ENCODE measurements at regions not wholly inside any gene's neighbourhood (a gene's known extent, or its start where the extent isn't known, plus 50 kb on each side); places are given as distances from the start of the nearest gene placed in this dataset.

DNA sequence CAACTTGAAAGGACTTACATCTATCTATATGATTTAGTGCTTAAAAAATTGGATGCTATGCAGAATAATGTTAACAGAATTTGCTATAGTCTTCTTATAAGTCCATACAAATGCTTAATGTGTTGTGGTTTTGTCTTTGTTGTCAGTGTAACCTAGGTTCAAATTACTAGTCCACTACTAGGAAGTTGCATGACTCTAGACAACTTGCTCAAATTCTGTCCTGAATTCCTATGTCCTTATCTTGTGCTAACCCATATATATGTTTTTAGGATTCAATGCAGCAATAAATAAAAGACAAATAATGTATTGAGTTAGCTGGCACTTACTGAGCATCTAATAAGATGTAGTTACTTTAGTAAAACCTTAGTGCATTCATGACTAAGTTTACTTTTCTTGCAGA lies 276.5 kb upstream of the KCNMB2 start:
- H3K9me3 ChIP-seq (ENCODE audit: control insufficient read depth, low read length, poor library complexity, severe bottlenecking) = no peaks in the 10 kb centered on the region
- no peak for DNase-seq
- Mint-ChIP-seq H3K36me3 (ENCODE audit: low read depth) (no peaks in the 10 kb centered on the region), H3K4me3 (no peak overlapping the region), H3K27ac (no peak overlapping the region), H3K27me3 (no peaks in the 10 kb centered on the region), H3K4me1 (no peaks in the 10 kb centered on the region)
- ATAC-seq = no peak

DNA sequence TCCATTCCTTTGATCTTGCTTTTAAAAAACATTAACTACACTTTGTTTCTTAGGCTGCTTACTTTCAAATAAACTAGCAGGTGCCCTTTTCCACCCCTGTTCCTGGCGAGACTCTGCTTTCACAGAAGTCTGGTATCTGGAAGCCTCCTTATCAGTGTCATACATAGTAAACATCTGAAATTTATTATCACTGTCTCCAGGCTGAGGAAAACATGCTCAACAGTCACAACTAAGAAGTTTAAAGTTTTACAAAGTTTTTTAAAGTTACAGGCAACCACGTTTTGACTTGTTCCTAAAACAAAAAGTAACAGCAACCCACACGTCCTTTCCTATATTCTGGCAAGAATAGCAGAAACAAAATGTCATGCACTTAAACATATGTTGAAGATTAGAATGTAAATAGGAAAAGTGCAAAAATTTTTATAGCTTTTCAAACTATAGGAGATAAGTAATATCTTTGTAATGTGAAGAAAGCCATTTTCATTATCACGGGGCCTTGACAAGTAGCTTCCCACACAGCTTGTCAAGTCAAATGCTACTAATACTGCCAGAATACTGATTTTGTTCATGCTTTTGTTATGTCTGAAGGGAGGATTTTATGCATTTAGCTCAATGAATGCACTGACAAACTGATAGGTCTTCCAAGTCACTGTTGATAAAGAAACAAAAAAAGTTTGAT lies 275.2 kb upstream of the KCNMB2 start:
- H3K4me3 Mint-ChIP-seq = no peak overlapping the region
- H3K9me3 ChIP-seq (ENCODE audit: control insufficient read depth, low read length, poor library complexity, severe bottlenecking) = no peaks in the 10 kb centered on the region
- no peaks in the 10 kb centered on the region for H3K36me3 Mint-ChIP-seq (ENCODE audit: low read depth)
- H3K27ac Mint-ChIP-seq = no peak overlapping the region
- no peaks in the 10 kb centered on the region for H3K27me3 Mint-ChIP-seq
- DNase-seq (no peak), ATAC-seq (no peak)
- H3K4me1 Mint-ChIP-seq = no peaks in the 10 kb centered on the region

DNA sequence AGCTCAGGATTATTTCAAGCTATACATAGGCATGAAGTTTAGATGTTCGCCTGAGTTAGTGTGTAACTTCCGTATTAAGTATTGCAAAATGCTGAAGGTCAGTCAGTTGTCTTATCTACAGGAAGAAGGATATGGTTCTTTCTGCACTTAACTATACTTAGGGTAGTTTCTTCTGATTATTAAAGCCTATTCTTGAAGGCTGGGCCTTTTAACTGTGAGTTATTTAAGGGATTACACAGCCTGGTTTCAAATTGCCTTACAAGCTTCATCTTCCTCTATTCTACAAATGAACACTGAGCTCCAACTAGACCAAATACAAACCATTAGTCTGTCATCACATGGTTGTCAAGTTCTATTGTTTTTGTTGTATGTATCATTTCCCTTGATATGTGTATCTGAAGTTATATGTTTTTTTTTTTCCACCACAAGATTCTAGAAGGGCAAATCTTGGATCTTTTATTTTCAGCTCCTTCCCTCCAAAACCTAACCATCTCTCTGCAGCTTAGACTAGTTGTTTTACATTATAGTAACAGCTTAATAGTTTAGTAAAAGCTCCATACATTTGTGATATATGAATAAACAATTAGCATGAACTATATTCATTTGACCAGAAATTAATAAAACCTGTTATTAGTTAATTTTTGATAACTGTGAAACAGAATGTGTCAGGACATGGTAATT lies 272.9 kb upstream of the KCNMB2 start:
- H3K9me3 ChIP-seq (ENCODE audit: control insufficient read depth, low read length, poor library complexity, severe bottlenecking) = no peaks in the 10 kb centered on the region
- Mint-ChIP-seq H3K36me3 (ENCODE audit: low read depth) (no peaks in the 10 kb centered on the region), H3K27ac (no peak overlapping the region), H3K4me1 (no peaks in the 10 kb centered on the region), H3K4me3 (no peak overlapping the region), H3K27me3 (no peaks in the 10 kb centered on the region)
- no peak for ATAC-seq
- no peak for DNase-seq

DNA sequence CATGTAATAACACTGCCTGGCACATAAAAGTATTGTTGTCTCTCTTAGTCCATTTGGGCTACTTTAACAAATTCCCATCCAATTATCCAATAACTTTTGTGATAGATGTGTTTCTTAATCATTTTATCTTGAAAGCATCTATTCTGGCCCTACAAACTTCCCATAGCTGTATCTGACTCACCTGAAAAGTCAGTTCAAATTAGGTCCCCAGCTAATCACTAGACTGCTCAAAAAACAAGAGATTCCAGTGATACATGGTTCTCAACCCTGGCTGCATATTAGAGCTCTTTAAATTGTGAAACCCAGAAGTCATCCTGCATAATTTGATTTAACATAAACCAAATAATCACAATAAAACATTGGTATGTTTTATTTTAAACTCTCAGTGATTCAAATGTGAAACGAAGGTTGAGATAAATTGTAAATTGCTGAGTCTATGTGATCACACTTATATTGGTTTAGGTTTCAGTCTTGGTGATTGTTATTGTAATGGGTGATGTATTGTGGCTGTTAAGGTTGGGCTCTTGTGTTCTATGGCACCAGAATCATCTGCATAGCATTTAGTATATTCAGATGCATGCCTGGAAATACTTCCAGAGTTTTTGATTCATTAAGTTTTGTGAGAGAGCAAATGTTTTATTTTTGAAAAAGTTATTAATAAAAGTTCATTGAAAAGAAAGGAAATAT lies 268.9 kb upstream of the KCNMB2 start:
- Mint-ChIP-seq H3K4me3 (no peak overlapping the region), H3K4me1 (no peaks in the 10 kb centered on the region), H3K36me3 (ENCODE audit: low read depth) (no peaks in the 10 kb centered on the region), H3K27ac (no peak overlapping the region), H3K27me3 (no peaks in the 10 kb centered on the region)
- no peak for DNase-seq
- H3K9me3 ChIP-seq (ENCODE audit: control insufficient read depth, low read length, poor library complexity, severe bottlenecking) = no peaks in the 10 kb centered on the region
- ATAC-seq = no peak

DNA sequence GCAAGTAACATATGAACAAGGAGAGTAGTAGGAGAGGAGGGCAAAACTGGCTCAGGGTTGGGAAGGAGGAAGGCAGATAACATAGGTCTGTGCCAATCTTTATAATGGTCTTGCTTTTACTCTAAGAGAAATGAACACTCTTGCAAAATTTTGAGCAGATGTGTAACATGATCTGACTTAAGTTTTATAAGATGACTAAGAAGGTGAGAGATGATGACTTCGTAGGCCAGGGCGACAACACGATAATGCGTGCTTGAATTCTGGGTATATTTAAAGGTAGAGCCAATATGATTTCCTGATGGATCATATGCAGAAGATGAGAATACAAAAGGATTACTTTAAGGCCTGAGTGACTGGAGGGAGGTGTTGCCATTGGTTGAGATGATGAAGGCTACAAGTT lies 265.4 kb upstream of the KCNMB2 start:
- no peaks in the 10 kb centered on the region for H3K9me3 ChIP-seq (ENCODE audit: control insufficient read depth, low read length, poor library complexity, severe bottlenecking)
- no peak for ATAC-seq
- no peak for DNase-seq
- Mint-ChIP-seq H3K4me1 (no peaks in the 10 kb centered on the region), H3K27me3 (peaks cover 6% of the 10 kb centered on the region), H3K4me3 (no peak overlapping the region), H3K27ac (no peak overlapping the region), H3K36me3 (ENCODE audit: low read depth) (no peaks in the 10 kb centered on the region)

DNA sequence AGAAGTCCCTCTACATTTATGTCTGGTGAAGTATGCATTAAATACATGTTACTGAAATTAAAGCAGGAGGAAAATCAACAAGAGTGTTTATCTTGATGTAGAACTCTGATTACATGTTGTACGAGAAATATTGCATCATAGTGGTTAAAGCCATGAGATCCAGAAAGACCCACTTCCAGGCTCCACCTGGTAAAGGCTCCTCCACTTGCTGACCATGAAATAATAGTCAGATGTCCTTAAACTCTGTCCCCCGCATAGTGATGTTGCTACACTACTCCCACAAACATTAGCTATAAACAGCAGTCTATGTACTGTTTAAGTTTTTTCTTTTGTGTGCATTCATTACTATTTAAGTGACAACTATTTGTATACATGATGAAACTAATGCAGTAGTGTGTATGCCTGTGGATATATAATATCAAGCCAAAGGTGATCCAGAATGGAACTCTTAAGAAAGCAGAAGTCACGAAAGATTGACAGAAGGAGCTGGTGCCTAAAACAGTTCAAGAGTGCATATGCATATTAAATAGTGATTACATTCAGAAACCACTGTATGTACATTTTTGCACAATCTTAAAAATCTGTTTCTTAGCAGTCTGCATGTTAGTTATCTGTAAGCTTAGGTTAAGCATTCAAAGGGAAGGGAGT lies 264.4 kb upstream of the KCNMB2 start:
- H3K27ac Mint-ChIP-seq = no peak overlapping the region
- ATAC-seq = no peak
- peaks cover 6% of the 10 kb centered on the region for H3K27me3 Mint-ChIP-seq

DNA sequence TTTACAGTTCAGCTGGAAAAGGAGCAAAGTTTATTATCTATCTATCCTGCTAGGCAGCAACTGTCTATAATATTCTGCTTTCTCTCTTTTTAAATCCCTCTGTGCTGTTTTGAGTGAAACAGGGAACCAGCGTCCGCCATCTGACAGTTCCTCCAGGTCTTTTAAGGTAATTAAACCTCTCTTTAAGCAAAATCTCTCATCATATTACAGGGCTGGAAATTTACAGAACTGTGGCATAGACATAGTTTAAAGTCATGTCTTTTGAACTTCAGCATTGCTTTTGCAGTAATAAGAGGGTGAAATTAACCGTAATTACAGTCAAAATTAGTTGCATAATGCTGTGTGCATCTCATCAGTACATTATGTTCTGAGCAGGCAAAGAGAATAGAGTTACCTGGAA lies 263.4 kb upstream of the KCNMB2 start:
- Mint-ChIP-seq H3K36me3 (ENCODE audit: low read depth) (no peaks in the 10 kb centered on the region), H3K4me3 (no peak overlapping the region), H3K27me3 (peaks cover 6% of the 10 kb centered on the region), H3K27ac (no peak overlapping the region), H3K4me1 (no peaks in the 10 kb centered on the region)
- ATAC-seq = no peak
- no peak for DNase-seq
- no peaks in the 10 kb centered on the region for H3K9me3 ChIP-seq (ENCODE audit: control insufficient read depth, low read length, poor library complexity, severe bottlenecking)

More for the DNA sequence above, 264.4 kb upstream of the KCNMB2 start:
- no peak for DNase-seq
- Mint-ChIP-seq H3K36me3 (ENCODE audit: low read depth) (no peaks in the 10 kb centered on the region), H3K4me1 (no peaks in the 10 kb centered on the region), H3K4me3 (no peak overlapping the region)
- no peaks in the 10 kb centered on the region for H3K9me3 ChIP-seq (ENCODE audit: control insufficient read depth, low read length, poor library complexity, severe bottlenecking)

DNA sequence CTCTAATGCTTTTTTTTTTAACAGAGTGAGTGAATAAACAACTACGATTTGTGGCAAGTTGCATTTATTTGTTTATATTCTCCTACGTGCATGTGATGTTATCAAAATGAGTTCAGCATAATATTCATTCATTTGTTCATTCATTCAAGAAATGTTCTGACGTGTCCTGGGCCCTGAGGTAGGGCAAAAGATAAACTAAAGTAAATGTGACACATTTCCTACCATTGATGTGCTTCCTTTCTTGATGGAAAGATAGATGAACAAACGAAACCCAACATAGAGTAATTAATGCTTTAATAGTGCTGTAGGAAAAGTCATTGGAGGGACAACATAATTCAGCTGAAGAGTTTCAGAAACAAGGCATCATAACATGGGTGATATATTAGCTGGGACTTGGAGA lies 261.5 kb upstream of the KCNMB2 start:
- H3K27ac Mint-ChIP-seq = no peak overlapping the region
- no peaks in the 10 kb centered on the region for H3K4me1 Mint-ChIP-seq
- peaks cover 6% of the 10 kb centered on the region for H3K27me3 Mint-ChIP-seq

DNA sequence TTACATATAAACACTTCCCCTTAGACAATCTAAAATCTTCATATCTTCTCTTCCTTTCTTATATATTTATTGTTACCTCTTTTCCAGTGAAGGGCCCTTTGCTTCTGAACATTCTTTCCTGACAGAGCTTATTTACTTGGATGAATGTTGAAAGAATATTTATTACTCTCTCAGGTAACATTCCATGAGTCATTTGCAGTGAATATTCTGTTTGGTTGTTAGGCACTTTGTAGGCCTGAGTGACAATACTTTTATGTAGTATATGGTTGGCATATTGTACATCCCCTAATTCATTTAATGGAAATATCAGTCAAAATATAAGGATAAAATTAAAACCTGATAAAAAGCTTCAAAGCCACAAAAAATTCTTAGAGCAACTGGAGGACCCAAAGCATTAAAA lies 260.9 kb upstream of the KCNMB2 start:
- peaks cover 6% of the 10 kb centered on the region for H3K27me3 Mint-ChIP-seq
- H3K4me1 Mint-ChIP-seq = no peaks in the 10 kb centered on the region
- DNase-seq (no peak), ATAC-seq (no peak)
- H3K27ac Mint-ChIP-seq = no peak overlapping the region
- H3K4me3 Mint-ChIP-seq = no peak overlapping the region
- H3K36me3 Mint-ChIP-seq (ENCODE audit: low read depth) = no peaks in the 10 kb centered on the region
- no peaks in the 10 kb centered on the region for H3K9me3 ChIP-seq (ENCODE audit: control insufficient read depth, low read length, poor library complexity, severe bottlenecking)

More for the DNA sequence above, 261.5 kb upstream of the KCNMB2 start:
- Mint-ChIP-seq H3K36me3 (ENCODE audit: low read depth) (no peaks in the 10 kb centered on the region), H3K4me3 (no peak overlapping the region)
- ATAC-seq (no peak), DNase-seq (no peak)
- no peaks in the 10 kb centered on the region for H3K9me3 ChIP-seq (ENCODE audit: control insufficient read depth, low read length, poor library complexity, severe bottlenecking)

DNA sequence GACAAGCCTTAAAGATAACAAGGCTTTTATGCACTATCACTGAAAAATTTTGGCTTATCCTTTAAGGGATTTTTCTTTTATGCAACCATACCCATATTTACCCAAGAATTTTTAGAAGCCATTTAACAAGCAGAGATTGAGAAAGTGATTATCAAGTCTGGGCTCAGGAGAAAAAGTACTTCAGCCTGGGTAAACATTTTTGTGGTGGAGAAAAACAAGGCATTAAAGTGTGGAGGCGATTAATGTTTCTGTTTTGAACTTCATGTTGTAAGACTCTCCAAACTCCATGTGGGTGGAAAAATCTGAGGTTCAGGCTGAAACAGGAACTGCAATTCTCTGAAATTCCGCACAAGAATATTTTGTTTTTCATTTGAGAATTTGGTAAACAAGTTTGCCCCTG lies 260.4 kb upstream of the KCNMB2 start:
- H3K9me3 ChIP-seq (ENCODE audit: control insufficient read depth, low read length, poor library complexity, severe bottlenecking) = no peaks in the 10 kb centered on the region
- ATAC-seq (no peak), DNase-seq (no peak)
- H3K4me1 Mint-ChIP-seq = no peaks in the 10 kb centered on the region
- no peaks in the 10 kb centered on the region for H3K36me3 Mint-ChIP-seq (ENCODE audit: low read depth)
- H3K27me3 Mint-ChIP-seq = peaks cover 6% of the 10 kb centered on the region
- H3K4me3 Mint-ChIP-seq = no peak overlapping the region
- no peak overlapping the region for H3K27ac Mint-ChIP-seq

DNA sequence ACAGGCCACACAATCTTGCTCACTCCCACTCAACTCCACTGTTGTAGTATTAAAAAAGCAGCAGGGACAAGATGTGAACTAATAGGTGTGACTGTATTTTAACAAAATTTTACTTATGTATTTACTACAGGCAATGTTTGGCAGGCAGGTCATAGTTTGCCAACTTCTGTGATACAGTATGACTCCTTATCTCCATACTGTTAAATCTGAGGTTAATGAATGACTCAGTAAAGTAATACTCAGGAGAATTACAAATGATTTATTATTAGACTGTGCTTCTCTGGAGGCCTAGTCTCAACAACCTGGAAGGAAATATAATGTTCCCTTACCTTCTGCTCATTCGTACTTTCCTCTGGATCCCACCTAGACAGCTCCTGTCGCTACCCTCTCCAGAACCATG lies 258.6 kb upstream of the KCNMB2 start:
- H3K4me1 Mint-ChIP-seq = no peaks in the 10 kb centered on the region
- H3K27me3 Mint-ChIP-seq = peaks cover 6% of the 10 kb centered on the region
- H3K4me3 Mint-ChIP-seq = no peak overlapping the region
- H3K27ac Mint-ChIP-seq = no peak overlapping the region
- H3K36me3 Mint-ChIP-seq (ENCODE audit: low read depth) = no peaks in the 10 kb centered on the region
- ATAC-seq = no peak
- DNase-seq = no peak
- no peaks in the 10 kb centered on the region for H3K9me3 ChIP-seq (ENCODE audit: control insufficient read depth, low read length, poor library complexity, severe bottlenecking)

DNA sequence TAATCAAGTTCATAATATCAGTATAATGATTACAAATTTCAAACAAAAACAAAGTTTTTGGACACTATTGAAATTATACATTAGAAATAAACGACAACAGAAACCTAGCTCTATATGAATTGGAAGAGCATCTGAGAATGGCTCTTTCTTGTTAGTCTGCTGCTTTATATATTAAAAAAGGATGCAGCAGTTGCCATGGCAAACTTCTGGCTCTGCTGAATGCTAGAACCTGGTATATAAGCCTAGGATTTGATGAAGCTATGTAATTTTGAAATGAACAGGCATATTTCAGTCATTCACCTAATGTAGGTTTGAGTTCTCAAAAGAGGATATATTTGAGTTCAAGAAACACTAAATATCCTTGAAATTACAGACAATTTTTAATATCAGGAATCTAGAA lies 252.7 kb upstream of the KCNMB2 start:
- Mint-ChIP-seq H3K36me3 (ENCODE audit: low read depth) (no peaks in the 10 kb centered on the region), H3K27ac (no peak overlapping the region), H3K27me3 (no peaks in the 10 kb centered on the region), H3K4me3 (no peak overlapping the region), H3K4me1 (no peaks in the 10 kb centered on the region)
- no peaks in the 10 kb centered on the region for H3K9me3 ChIP-seq (ENCODE audit: control insufficient read depth, low read length, poor library complexity, severe bottlenecking)
- DNase-seq (no peak), ATAC-seq (no peak)

DNA sequence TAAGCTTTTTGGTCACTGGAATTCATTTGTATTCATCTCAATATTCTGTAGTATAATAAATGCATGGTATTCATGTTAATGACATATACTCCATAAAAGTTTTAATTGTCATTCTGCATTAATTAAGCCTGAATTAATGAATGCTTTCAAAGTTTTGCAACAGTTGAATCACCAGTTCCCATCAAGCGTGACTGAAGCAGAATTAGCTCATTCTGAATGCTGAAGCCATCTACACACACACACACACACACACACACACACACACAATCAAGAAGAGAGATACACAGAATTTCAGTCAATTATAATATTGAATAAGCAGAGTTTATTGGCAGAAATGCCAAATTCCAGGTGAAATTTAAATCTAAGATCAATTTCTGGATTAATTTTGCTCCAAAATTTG lies 252.1 kb upstream of the KCNMB2 start:
- no peak for DNase-seq
- no peak overlapping the region for H3K27ac Mint-ChIP-seq

More for the DNA sequence above, 252.1 kb upstream of the KCNMB2 start:
- no peak overlapping the region for H3K4me3 Mint-ChIP-seq
- ATAC-seq = no peak
- H3K9me3 ChIP-seq (ENCODE audit: control insufficient read depth, low read length, poor library complexity, severe bottlenecking) = no peaks in the 10 kb centered on the region
- H3K36me3 Mint-ChIP-seq (ENCODE audit: low read depth) = no peaks in the 10 kb centered on the region
- no peaks in the 10 kb centered on the region for H3K27me3 Mint-ChIP-seq
- H3K4me1 Mint-ChIP-seq = no peaks in the 10 kb centered on the region
